NB4 (cell line): ENCODE measurements at regions not wholly inside any gene's neighbourhood (a gene's known extent, or its start where the extent isn't known, plus 50 kb on each side); places are given as distances from the start of the nearest gene placed in this dataset.

Source experiments
- POLR2A ChIP-seq: IDR thresholded peaks from 2 replicates; pipeline ENCODE4 v1.6.1; 2011; ENCODE audit warnings: mild to moderate bottlenecking; ENCODE audit not compliant: insufficient read length; ENCODE audit errors: extremely low read depth
- TF ChIP-seq, protein P1 (sequence below): IDR thresholded peaks from one replicate; pipeline ENCODE4 v1.5.1; 2012; ENCODE audit warnings: low read depth, low read length
- TF ChIP-seq, protein P2 (sequence below): IDR thresholded peaks from 2 replicates; pipeline ENCODE4 v1.6.1; 2011; ENCODE audit warnings: low read depth, low read length

DNA sequence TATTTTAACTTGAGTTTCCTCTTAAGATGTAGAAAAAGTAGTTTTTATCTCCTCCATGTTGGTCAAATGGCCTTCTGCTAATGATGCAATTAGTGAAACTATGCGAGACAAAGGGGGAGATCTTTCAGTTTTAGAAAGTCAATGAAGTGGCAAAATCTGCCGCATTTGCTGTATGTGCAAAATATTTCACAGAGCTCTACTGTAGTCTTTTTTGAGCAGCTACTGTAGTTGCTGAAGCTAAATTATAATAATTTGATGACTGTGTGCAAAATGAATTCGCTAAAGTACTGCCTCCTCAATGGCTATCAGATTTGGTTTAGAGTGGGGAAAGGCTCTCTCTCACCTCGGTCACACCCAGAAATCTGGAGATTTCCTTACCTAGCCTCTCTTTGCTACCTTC is 267.6 kb upstream of the ZFP64 start:
- TF ChIP-seq, protein P1, sequence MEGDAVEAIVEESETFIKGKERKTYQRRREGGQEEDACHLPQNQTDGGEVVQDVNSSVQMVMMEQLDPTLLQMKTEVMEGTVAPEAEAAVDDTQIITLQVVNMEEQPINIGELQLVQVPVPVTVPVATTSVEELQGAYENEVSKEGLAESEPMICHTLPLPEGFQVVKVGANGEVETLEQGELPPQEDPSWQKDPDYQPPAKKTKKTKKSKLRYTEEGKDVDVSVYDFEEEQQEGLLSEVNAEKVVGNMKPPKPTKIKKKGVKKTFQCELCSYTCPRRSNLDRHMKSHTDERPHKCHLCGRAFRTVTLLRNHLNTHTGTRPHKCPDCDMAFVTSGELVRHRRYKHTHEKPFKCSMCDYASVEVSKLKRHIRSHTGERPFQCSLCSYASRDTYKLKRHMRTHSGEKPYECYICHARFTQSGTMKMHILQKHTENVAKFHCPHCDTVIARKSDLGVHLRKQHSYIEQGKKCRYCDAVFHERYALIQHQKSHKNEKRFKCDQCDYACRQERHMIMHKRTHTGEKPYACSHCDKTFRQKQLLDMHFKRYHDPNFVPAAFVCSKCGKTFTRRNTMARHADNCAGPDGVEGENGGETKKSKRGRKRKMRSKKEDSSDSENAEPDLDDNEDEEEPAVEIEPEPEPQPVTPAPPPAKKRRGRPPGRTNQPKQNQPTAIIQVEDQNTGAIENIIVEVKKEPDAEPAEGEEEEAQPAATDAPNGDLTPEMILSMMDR, result no peak
- no peak for TF ChIP-seq POLR2A
- TF ChIP-seq, protein P2, sequence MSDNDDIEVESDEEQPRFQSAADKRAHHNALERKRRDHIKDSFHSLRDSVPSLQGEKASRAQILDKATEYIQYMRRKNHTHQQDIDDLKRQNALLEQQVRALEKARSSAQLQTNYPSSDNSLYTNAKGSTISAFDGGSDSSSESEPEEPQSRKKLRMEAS, result no peak
